Neural cell (in vitro differentiated cells): ENCODE measurements at regions not wholly inside any gene's neighbourhood (a gene's known extent, or its start where the extent isn't known, plus 50 kb on each side); places are given as distances from the start of the nearest gene placed in this dataset.

ENCODE experiments used
- CTCF ChIP-seq: fragments of 450-650 bp; IDR thresholded peaks from 2 replicates; pipeline ENCODE4 v1.5.1; 2014; ENCODE audit warnings: antibody characterized with exemption, mild to moderate bottlenecking, moderate library complexity; ENCODE audit not compliant: poor library complexity, severe bottlenecking
- EZH2 ChIP-seq: fragments of 200-600, 300-800 bp; shearing (Covaris generic), sonication (generic); IDR thresholded peaks from 2 replicates; pipeline ENCODE4 v1.6.1; 2014; ENCODE audit warnings: antibody characterized with exemption, low read length, borderline replicate concordance, mild to moderate bottlenecking; ENCODE audit not compliant: insufficient read depth, poor library complexity, severe bottlenecking
- MXI1 ChIP-seq: fragments of 450-650 bp; conservative IDR thresholded peaks from 2 replicates; pipeline ENCODE4 v1.6.1; 2014; ENCODE audit warnings: antibody characterized with exemption, mild to moderate bottlenecking; ENCODE audit not compliant: poor library complexity, severe bottlenecking
- REST ChIP-seq: IDR thresholded peaks from 2 replicates; pipeline ENCODE4 v1.6.1; 2012; ENCODE audit warnings: borderline replicate concordance

GRCh38 chr2:83817511-83817910 is 641.6 kb downstream of the SUCLG1 start:
- TF ChIP-seq MXI1, result no peak
- no peak for TF ChIP-seq REST
- no peak for TF ChIP-seq CTCF
- TF ChIP-seq EZH2, result no peak
